HuH-7 (cell line): ENCODE measurements at regions not wholly inside any gene's neighbourhood (a gene's known extent, or its start where the extent isn't known, plus 50 kb on each side); places are given as distances from the start of the nearest gene placed in this dataset.
"Not testable (repeated sequence)": the region's sequence is repeated elsewhere in the genome, so short reads cannot be mapped to it uniquely, and the experiment has no call there.

Source experiments
- DNase-seq: peaks from one replicate; pipeline ENCODE4 v3.0.0; 2011; ENCODE audit warnings: low spot score

DNA sequence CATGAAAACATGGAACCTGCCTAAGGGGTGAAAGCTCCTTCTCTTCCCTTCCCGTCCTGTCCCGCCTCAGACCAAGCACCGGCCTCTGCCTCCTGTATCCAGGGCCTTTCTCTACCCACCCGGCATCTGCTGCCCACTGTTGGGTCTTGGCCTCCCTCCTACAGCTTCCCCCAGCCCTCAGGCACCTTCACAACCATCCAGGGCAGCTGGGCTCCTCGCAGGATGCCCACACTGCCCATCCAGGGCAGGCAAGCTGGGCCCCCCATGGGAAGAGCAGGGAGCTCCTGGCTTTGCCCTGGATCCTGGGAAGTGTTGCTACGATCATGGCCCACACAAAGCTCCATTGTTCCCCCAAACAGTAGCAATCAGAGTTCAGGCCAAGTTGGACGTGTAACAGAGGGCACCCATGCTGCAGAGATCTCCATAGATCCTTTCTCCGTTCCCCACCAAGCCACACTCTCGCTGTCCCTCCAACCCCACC is 206.6 kb downstream of the NDUFA10 start:
- DNase-seq: no peak

DNA sequence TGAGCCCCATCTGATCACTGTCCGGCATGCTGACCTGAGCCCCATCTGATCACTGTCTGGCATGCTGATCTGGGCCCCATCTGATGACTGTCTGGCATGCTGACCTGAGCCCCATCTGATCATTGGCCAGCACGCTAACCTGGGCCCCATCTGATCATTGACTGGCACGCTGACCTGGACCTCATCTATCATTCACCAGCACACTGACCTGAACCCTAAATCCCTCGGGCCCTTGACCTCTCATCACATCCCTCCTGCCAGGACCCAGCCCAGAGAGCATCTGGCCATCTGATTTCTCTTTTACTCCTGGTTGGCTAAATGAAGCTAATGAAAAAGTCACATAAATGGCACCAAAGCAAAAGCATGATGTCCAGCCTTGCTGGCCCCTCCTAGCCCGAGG is 207.1 kb downstream of the NDUFA10 start:
- DNase-seq: no peak

DNA sequence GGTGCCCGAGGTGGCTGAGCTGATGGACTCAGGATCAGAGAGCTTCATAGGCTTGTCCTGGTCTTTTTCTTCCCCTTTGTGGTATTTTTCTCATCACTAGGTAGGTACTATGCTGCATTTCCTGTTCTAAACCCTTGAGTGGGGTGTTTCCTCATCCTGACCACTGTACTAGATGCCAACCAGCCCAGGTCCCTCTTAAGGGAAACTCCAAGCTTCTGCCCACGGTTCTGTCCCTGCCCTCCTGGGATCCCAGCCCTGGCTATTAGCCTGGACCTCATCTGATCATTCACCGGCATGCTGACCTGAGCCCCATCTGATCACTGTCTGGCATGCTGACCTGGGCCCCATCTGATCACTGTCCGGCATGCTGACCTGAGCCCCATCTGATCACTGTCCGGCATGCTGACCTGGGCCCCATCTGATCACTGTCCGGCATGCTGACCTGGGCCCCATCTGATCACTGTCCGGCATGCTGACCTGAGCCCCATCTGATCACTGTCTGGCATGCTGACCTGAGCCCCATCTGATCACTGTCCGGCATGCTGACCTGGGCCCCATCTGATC is 207.6 kb downstream of the NDUFA10 start:
- not testable (repeated sequence) for DNase-seq

DNA sequence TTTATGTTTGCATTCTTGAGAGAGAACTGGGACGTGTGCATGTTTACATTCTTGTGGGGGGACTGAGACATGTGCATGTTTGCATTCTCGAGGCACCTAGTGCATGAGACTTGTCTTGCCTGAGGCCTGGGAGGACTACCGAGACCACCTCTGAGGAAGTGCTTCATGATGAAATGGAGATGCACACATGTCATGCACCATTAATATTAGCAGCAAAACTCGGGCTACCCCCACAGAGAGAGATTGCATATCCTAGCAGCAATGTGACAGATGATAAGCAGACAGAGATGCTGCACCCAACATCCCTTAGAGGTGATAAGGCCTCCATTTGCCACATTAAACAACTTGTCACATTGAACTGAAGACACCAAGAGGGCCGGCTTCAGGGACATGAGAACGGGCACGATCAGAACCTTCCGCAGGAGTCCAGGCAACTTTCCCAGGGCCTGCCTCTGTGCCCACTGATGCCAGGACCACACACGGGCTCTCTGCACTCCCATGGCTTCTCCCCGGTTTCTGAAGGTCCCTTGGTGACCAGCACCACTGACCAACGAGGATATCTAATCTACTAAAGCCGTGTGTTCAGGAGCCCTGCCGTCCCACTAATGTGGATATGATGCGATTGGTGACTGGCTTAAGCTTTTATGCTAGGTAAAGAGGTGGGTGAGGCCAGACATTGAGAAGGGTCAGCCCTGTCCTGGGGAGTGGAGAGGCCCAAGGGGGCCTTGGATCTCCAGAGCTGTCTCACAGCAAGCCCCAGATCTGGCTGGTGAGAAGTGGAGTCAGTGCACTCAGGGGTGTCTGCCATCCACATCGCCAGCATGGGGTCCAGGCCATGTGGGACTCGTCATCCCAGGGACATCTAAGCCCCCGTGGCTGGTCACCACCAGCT is 208.3 kb downstream of the NDUFA10 start:
- DNase-seq: no peak

DNA sequence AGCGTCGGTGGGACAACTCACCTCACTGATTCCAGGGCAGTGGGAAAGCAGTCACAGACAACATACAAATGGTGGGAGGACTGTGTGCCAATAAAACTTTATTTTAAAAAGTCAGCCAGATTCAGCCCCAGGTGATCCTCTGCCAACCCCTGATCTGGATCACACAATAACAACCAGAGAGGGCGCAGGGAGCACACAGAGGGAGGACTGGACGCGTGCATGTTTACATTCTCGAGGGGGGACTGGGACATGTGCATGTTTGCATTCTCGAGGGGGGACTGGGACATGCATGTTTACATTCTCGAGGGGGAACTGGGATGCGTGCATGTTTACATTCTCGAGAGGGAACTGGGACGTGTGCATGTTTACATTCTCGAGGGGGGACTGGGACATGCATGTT is 209.5 kb downstream of the NDUFA10 start:
- DNase-seq: no peak

DNA sequence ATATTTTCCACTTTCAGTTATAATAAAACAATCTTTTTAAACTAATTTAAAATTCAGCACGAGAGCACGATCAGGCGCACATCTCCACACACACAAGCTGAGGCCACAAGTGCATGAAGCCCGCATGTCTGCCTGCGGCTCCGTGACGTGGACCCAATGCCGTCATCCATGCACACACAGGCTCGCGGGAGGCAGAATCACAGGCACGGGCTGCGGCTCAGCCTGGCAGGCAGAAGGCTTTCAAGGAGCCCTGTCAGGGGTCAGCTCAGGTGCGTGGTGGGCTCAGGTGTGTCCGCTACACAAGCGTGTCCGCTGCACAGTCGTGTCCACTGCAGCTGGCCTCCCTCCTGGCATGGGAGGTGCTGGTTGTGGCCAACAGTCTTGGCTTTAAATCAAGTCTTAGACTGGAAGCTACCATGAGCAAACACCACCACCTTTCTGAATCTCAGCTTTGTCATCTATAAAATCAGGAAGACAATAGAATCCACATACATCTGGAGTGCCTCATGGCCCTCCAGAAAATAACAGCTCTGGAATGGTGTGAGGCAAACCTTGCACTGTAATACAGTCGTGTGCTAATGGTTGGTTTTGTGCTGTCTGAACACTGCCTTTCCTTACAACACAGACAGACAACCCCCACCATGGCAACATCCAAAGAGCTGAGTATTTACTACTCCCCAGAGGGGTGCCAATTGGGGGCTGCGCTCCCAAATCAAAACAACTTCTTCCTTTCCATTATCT is 210.1 kb downstream of the NDUFA10 start:
- DNase-seq: no peak

DNA sequence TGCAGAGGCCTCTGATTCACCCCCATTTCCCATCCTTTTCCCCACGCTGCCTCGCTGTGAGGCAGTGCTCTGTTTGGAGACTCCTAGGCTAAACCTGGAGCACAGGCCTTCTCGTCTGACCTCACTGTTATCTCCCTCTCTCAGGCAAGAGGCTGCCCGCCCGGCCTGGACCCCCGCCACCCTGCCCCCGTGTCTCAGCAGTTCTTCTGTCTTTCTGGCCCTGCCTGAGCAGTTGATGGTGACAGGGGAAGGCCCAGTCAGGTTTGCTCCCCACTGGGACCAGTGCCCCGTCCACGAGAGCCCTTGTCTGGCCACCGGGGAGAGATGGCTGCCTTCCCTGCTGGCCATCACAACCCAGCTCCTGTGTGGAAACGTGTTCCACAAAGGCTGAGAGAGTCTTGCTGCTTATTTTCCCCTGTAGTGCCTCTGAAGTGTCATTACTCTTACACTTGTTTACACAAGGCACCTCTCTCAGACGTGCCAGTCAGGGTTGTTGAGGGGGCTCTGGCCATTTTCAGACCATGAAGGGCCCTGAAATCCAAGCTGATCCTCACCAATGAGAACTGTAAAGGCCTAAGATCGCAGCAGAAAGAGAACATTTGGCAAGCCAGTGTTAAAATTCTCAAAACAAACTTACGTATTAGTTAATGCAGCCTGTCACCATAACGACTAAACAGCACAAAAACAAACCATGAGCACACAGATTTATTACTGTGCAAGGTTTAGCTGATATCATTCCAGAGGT is 210.9 kb downstream of the NDUFA10 start:
- DNase-seq: no peak

DNA sequence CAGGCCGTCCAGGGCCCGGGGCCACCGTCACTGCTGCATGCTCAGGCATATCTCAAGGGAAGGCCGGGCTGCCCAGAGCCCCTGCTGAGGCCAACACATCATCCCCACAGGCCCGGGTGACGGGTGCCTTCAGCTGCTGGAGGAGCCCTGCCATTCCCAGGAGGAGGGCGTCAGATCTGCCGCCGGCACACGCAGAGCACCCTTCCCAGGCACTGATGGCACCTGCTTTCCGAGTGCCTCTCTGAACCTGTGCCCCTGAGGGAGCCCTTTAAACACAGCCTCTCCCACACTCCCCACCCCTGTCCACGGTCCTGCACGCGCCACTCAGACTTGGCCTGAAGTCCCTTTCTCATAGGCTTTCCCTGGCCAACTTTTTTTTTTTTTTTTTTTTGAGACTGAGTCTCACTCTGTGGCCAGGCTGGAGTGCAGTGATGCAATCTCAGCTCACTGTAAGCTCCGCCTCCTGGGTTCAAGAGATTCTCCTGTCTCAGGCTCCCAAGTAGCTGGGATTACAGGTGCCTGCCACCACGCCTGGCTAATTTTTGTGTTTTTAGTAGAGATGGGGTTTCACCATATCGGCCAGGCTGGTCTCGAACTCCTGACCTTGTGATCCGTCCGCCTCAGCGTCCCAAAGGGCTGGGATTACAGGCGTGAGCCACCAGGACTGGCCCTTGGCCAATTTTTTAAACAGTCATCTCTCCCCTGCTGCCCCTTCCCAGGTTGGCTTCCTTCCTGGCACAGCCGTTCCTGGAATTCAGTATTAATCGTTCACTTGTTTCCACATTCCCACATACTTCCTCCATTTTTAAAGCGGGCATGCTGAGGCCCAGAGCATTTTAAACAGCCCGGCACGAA is 211.7 kb downstream of the NDUFA10 start:
- no peak for DNase-seq

DNA sequence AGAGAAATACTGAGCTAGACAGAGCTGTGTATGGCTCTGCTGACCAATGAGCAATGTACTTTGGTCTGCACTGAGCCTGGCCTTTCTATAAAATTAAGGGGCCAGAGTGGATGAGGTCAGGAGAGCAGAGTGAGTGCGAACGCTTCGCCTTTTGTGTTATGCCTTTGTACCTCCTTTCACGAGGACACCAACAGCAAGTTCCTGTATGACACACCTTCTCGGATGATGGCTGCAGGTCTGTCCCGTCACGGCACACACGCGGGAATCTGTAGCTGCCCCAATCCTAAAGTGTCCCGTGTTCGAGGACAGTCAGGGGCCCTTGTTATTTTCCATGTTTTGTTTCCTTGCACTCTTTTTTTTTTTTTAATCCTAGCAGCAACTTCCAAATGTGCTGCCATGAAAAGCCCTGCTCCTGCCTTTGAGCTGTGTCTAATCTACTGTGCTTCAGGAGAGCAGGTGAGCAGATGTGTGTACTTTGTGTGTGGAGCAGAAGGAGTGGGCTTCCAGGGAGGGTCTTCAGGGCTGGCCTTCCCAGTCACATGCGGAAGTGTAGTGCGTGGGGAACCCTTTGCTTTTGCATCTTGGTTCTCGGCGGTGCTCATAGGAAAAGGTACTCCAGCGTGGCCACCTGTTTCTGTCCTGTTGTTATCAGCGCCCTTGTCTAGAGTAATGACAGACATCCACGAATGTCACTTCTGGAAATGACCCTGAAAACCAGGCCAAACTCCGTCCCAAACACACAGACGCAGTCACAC is 213.2 kb downstream of the NDUFA10 start:
- DNase-seq: no peak

DNA sequence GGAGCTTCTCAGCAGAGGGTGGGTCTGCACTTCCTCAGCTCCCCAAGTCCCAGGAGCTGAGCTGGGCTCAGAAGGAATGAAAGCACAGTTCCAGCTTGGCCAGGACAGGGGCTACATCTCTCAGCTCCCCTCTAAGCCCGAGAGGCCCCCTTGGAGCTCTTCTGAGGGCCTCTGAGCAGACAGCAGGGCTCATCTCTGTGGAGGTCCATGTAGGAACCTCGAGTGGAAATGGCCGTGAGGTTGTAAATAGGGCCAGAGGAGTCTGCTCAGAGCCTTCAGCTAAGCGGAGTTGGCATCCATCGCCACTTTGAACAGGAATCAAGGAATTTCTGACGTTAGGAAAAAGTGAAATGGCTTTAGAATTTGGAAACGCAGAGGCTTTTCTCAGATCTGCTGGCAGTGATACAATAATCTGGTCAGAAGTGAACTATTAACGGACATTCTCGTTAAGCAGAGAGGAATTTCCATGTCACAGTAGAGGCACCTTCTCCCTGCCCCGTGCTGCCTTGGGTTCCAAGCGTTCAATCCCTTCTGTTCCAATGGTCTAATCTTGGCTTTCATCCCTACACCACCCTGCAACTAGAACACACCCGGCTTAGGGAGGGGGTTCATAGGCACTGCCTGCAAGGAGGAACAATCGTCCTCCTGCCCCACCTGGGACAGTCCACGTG is 213.9 kb downstream of the NDUFA10 start:
- no peak for DNase-seq

DNA sequence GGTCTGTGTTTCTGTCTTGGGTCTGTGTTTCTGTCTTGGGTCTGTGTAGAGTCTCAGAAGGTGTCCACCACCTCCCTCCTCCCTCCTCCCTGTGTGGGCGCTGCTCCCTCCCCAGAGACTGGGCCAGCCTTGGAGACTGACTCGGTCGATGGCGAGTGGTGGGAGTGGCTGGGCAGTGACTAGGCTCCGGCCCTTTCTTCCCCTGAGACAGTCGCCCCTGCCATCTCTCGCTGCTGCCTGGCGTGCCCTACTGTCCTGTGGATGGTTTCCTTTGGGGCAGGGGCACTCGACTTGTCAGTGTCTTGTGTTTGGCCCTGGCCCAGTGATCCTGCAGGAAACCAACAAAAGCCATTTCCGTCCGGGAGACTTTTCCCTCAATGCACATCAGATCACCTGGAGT is 215.8 kb downstream of the NDUFA10 start:
- DNase-seq: no peak

DNA sequence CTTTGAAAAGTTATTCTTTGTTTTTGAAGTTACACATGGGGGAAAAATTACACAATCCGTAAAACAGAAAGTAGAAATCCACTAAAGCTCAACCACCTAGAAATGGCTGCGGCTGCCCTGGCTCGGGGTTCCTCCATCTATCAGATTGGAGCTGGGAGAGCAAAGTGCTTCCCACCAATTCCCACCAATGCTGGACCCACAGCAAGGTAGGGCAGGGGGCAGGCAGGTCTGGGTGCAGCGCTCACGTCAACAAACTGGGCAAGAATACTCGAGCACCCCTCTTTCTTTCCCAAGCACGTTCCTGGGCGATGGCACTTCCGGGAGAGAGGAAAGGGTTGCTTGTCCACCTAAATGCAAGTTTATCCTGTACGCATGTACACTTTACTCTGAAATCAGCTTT is 217.6 kb downstream of the NDUFA10 start:
- no peak for DNase-seq

DNA sequence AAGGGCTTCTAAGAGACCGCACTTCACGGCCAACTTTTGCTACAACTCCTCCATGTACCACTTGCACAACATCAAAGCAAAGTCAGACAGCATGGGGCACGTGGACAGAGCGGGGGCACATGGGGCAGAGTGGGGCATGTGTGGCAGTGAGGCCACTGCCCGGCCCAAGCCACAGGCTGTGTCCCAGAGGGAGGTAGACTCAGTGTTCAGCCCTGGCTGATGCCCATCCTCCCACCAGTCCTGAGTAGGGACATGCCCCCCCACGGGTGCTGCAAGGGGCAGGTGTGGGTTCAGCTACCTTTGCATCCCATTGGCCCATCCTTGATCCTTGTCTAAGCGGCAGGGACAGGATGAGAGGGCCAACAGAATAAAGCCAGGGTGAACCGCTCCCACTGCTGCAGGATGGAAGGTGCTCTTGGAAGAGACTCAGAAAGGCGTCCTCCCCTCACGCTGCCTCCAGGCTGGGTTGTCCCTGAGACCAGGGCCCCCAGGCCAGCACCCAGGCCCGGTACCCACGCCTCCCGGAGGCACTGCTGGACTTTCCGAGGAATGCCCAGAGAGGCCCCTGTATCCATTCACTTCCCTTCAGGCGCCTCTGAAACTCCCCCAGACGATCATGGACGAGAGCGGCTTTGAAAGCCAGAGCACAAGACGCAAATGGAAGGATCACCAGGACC is 218.2 kb downstream of the NDUFA10 start:
- no peak for DNase-seq

DNA sequence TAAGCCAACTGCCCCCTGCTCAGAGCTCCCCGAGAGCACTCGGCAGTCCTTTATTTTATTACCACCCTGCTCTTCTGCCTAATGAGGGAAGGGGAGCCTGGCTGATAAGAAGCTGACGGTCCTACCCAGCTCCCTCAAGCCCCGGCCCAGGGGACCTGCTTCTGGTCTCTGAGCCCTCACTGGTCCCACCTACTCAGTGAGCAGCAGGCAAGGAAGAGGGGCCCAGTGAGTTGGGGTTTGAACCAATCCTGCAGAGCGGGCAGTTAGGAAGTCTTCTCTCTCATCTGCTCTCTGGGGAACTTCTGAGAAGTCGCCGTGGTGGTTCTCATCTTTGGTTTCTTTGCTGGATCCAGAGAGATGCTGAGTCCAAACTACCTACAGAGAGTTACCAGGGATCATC is 218.9 kb downstream of the NDUFA10 start:
- no peak for DNase-seq

DNA sequence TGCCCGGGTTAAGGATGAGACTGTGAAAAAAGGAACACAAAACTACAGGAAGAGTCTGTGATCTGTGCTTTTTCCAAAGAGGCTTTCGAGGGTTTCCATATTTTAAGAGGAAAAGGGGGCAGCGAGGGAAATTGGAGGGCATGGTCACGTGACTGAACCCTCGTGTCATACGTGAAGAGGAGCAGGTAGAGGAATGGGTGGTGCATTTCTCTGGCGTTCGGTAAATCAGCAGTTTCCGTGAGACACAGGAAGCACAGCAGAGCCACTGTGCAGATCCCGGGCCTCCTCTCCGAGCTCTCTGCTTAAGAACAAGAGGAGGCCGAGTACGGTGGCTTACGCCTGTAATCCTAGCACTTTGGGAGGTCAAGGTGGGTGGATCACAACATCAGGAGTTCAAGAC is 219.7 kb downstream of the NDUFA10 start:
- no peak for DNase-seq

DNA sequence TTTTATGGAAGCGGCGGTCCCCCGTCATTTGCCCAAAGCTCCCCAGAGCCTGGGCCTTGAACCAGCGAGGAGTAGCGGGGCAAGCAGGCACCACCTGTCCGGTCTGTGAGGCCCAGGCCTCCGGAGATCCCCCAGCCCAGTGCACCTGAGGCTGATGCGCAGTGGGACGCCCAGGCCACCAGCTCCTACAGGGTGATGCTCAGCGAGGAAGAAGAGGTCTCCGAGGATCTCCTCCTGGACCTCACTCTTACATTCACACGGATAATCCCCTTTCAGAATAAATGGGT is 220.2 kb downstream of the NDUFA10 start:
- DNase-seq: no peak

DNA sequence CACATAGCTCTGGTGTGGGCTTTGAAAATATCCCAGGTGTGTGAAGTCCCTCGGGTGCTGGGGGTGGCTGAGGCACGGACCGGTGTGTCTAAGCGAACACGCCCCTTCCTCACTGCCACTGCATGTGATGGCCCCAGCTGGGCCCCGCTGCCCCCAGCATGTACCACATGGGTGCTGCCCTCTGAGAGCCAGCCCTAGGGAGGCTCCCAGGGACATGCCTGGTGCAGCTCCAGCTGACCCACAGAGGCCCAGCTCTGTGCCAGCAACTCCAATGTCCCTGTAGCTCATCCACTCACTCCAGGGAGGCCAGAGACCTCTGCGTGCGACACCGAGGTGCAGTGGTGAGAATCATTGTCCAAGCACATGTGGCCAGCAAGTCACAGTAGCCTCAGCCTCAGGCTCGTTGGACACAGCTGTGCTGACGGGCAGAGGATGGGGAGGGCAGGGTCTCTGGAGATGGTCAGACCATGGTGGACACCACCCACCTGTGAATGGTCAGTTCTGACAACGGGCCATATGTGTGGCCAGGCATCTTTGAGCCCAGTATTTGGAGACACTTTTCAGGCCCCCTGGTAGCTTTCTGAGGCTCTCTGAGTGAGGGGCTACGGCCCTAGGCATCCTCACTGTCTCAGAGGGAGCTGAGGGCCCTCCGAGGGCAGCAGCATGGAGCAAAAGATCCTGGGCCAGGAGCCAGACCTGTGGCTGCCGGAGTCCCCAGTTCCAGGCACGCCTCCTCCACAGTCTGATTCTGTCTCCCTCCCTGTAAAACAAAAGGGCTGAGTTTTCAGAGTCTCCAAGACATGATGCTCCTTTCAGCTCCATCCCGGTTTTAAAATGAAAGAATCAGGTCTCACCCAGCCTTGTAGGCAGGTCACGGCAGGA is 220.7 kb downstream of the NDUFA10 start:
- no peak for DNase-seq

DNA sequence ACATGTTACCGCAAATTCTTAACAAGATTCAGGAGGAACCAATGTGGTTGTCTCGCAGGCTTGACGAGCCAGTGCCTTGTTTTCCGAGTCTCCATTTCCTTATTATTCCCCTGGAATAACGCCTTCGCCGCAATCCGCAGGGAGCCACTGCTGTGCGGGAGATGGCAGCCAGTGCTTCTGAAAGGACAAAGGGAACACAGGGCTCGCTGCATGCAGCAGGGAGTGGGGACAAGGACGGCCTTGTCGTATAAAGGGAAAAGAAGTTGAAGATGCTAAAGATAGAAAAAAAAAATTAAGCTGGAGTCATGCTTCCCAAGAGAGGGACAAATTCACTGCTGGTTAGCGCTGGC is 221.4 kb downstream of the NDUFA10 start:
- no peak for DNase-seq
